ENCODE measurements at regions not wholly inside any gene's neighbourhood (a gene's known extent, or its start where the extent isn't known, plus 50 kb on each side); places are given as distances from the start of the nearest gene placed in this dataset.
"Not testable (repeated sequence)": the region's sequence is repeated elsewhere in the genome, so short reads cannot be mapped to it uniquely, and the experiment has no call there.

DNA sequence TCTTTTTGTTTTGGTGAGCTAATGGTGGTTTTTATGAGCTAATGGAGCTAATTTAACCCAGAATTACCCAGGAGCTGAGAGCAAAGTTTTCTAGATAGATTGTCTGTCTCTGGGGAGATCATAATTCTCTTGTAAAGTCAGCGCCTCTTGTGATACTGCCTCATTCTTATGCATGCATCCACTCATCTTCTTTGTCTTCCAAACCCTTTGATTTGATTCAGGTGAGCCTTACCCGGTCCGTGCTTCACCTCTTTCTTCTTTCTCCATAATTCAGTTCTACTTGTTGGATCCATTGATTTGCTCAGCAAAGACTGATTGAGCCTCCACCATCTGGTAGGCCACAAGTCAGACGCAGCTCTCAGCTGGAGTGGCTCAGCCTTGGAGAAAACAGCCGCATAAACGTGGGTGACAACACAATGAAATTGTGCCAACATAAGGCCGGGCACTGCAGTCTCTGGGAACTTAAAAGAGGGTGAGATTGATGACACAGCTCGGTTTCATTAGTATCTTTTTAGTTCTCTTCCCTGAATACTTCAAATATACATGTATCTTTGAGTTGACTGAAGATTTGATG is 158.5 kb upstream of the SH3BP4 start:
- Mint-ChIP-seq H3K27ac (ENCODE audit: unreplicated experiment) (no peak overlapping the region), H3K36me3 (ENCODE audit: insufficient read depth, unreplicated experiment) (no peaks in the 10 kb centered on the region), H3K4me1 (ENCODE audit: low read depth, unreplicated experiment) (peaks cover 7% of the 10 kb centered on the region), H3K4me3 (ENCODE audit: unreplicated experiment) (no peak overlapping the region), H3K27me3 (ENCODE audit: insufficient read depth, unreplicated experiment) (no peaks in the 10 kb centered on the region), H3K9me3 (ENCODE audit: unreplicated experiment) (no peaks in the 10 kb centered on the region)
- BruUV-seq (replicated peaks): no TSS peak
- H3K4me3 ChIP-seq (ENCODE audit: low read depth, low read length): no peak overlapping the region
- no peaks in the 10 kb centered on the region for H3K4me1 ChIP-seq
- TF ChIP-seq, protein P1, sequence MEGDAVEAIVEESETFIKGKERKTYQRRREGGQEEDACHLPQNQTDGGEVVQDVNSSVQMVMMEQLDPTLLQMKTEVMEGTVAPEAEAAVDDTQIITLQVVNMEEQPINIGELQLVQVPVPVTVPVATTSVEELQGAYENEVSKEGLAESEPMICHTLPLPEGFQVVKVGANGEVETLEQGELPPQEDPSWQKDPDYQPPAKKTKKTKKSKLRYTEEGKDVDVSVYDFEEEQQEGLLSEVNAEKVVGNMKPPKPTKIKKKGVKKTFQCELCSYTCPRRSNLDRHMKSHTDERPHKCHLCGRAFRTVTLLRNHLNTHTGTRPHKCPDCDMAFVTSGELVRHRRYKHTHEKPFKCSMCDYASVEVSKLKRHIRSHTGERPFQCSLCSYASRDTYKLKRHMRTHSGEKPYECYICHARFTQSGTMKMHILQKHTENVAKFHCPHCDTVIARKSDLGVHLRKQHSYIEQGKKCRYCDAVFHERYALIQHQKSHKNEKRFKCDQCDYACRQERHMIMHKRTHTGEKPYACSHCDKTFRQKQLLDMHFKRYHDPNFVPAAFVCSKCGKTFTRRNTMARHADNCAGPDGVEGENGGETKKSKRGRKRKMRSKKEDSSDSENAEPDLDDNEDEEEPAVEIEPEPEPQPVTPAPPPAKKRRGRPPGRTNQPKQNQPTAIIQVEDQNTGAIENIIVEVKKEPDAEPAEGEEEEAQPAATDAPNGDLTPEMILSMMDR (IDR thresholded peaks at IDR 0.05; ENCODE audit: insufficient read depth in 1 of 2, low read depth in 1 of 2, low read length in 1 of 2, severe bottlenecking in 1 of 2, unreplicated experiment in 1 of 2): no peak
- no peak for DNase-seq
- no peaks in the 10 kb centered on the region for H3K27me3 ChIP-seq (replicated peaks; ENCODE audit: control insufficient read depth, insufficient read depth, low read length)
- ChIA-PET CTCF (no interaction called here), POLR2A (no interaction called here)
- intact Hi-C loops (cut with micrococcal nuclease; ENCODE audit: unreplicated experiment): no loop called here
- no peaks in the 10 kb centered on the region for H3K36me3 ChIP-seq (ENCODE audit: control insufficient read depth, insufficient read depth, low read length)
- no peaks in the 10 kb centered on the region for H3K9me3 ChIP-seq

DNA sequence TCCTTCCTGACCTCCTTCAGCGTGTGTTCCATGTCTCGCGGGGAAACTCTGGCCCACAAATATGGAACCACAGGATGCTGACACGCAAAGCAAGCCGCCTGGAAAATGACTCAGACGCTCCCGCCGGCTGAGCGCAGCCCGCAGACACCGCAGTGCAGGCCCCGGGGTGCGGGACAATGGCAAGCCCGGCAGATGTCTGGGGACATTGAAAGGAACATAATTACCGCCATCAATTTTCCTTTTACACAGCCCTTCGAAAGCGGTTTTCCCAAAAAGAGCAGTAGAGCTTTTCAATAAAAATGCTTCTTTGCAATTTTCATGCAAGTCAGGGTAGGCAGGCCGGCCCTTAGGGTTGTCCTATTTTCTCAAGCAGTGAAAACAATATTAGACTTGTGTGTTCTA is 159.2 kb upstream of the SH3BP4 start:
- H3K27ac Mint-ChIP-seq (ENCODE audit: unreplicated experiment): no peak overlapping the region
- no peak overlapping the region for H3K4me3 Mint-ChIP-seq (ENCODE audit: unreplicated experiment)
- POLR2A ChIA-PET: no interaction called here
- intact Hi-C loops (cut with micrococcal nuclease; ENCODE audit: unreplicated experiment): no loop called here
- no peaks in the 10 kb centered on the region for H3K9me3 ChIP-seq
- TF ChIP-seq, protein P1 (IDR thresholded peaks at IDR 0.05; ENCODE audit: insufficient read depth in 1 of 2, low read depth in 1 of 2, low read length in 1 of 2, severe bottlenecking in 1 of 2, unreplicated experiment in 1 of 2): no peak
- no peaks in the 10 kb centered on the region for H3K27me3 ChIP-seq (replicated peaks; ENCODE audit: control insufficient read depth, insufficient read depth, low read length)
- H3K36me3 Mint-ChIP-seq (ENCODE audit: insufficient read depth, unreplicated experiment): no peaks in the 10 kb centered on the region
- BruUV-seq (replicated peaks): no TSS peak
- H3K4me1 ChIP-seq: no peaks in the 10 kb centered on the region
- CTCF ChIA-PET: no interaction called here
- peaks cover 7% of the 10 kb centered on the region for H3K4me1 Mint-ChIP-seq (ENCODE audit: low read depth, unreplicated experiment)
- no peak overlapping the region for H3K4me3 ChIP-seq (ENCODE audit: low read depth, low read length)
- H3K9me3 Mint-ChIP-seq (ENCODE audit: unreplicated experiment): no peaks in the 10 kb centered on the region
- no peaks in the 10 kb centered on the region for H3K36me3 ChIP-seq (ENCODE audit: control insufficient read depth, insufficient read depth, low read length)
- no peaks in the 10 kb centered on the region for H3K27me3 Mint-ChIP-seq (ENCODE audit: insufficient read depth, unreplicated experiment)
- DNase-seq: no peak

DNA sequence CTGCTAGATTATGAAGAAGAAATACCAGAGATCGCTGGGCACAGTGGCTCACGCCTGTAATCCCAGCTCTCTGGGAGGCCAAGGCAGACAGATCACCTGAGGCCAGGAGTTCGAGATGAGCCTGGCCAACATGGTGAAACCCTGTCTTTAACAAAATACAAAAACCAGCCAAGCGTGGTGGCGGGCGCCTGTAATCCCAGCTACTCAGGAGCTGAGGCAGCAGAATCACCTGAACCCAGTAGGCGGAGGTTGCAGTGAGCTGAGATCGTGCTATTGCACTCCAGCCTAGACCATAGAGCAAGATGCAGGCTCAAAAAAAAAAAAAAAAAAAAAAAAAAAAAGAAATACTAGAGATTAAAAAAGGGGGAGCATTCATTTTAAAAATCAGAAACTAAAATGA is 159.7 kb upstream of the SH3BP4 start:
- POLR2A ChIA-PET; H3K27me3 ChIP-seq (replicated peaks; ENCODE audit: control insufficient read depth, insufficient read depth, low read length); H3K4me1 Mint-ChIP-seq (ENCODE audit: low read depth, unreplicated experiment); CTCF ChIA-PET; H3K9me3 Mint-ChIP-seq (ENCODE audit: unreplicated experiment); H3K27ac Mint-ChIP-seq (ENCODE audit: unreplicated experiment); H3K4me3 Mint-ChIP-seq (ENCODE audit: unreplicated experiment); H3K4me1 ChIP-seq; DNase-seq; H3K36me3 Mint-ChIP-seq (ENCODE audit: insufficient read depth, unreplicated experiment); BruUV-seq (replicated peaks); intact Hi-C loops (cut with micrococcal nuclease; ENCODE audit: unreplicated experiment); H3K9me3 ChIP-seq; H3K36me3 ChIP-seq (ENCODE audit: control insufficient read depth, insufficient read depth, low read length); H3K27me3 Mint-ChIP-seq (ENCODE audit: insufficient read depth, unreplicated experiment); H3K4me3 ChIP-seq (ENCODE audit: low read depth, low read length): not testable (repeated sequence)

DNA sequence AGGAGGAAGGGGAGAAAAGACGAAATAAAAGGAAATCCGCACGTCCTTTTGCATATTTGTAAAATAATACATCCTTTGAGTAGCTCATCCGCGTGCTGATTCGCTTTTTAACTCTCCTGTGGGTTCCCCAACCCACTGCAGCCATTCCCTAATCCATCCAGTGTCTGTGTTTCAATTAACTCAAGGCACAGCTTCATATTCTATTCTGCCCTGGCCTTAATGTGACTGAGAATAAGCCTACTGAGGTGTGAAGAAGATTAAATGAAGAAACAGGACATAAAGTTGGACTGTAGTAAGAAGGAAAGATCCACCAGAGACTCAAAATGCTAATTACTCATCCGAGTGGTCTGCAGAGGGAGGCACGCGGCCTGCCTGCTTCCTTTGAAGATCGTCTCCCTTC is 161.4 kb upstream of the SH3BP4 start:
- H3K9me3 ChIP-seq: no peaks in the 10 kb centered on the region
- DNase-seq: no peak
- Mint-ChIP-seq H3K27me3 (ENCODE audit: insufficient read depth, unreplicated experiment) (no peaks in the 10 kb centered on the region), H3K4me3 (ENCODE audit: unreplicated experiment) (no peak overlapping the region), H3K9me3 (ENCODE audit: unreplicated experiment) (no peaks in the 10 kb centered on the region), H3K4me1 (ENCODE audit: low read depth, unreplicated experiment) (peaks cover 6% of the 10 kb centered on the region), H3K27ac (ENCODE audit: unreplicated experiment) (no peak overlapping the region), H3K36me3 (ENCODE audit: insufficient read depth, unreplicated experiment) (no peaks in the 10 kb centered on the region)
- ChIA-PET CTCF (interaction anchor here (0.6 kb wide), 1 partner anchor 112 kb away, joined by 4 read pairs; no protein-coding TSS in a partner anchor), POLR2A (no interaction called here)
- no peaks in the 10 kb centered on the region for H3K4me1 ChIP-seq
- no peaks in the 10 kb centered on the region for H3K27me3 ChIP-seq (replicated peaks; ENCODE audit: control insufficient read depth, insufficient read depth, low read length)
- H3K36me3 ChIP-seq (ENCODE audit: control insufficient read depth, insufficient read depth, low read length): no peaks in the 10 kb centered on the region
- TF ChIP-seq, protein P1 (IDR thresholded peaks at IDR 0.05; ENCODE audit: insufficient read depth in 1 of 2, low read depth in 1 of 2, low read length in 1 of 2, severe bottlenecking in 1 of 2, unreplicated experiment in 1 of 2): no peak
- no TSS peak for BruUV-seq (replicated peaks)
- intact Hi-C loops (cut with micrococcal nuclease; ENCODE audit: unreplicated experiment): no loop called here
- no peak overlapping the region for H3K4me3 ChIP-seq (ENCODE audit: low read depth, low read length)
